Ramos (cell line): ENCODE measurements at regions not wholly inside any gene's neighbourhood (a gene's known extent, or its start where the extent isn't known, plus 50 kb on each side); places are given as distances from the start of the nearest gene placed in this dataset.

Source experiments
- in situ Hi-C: fragments of 300-500 bp; cut with MboI; formaldehyde crosslinking; loops from one replicate; pipeline ENCODE4 v1.14.3; 2022; ENCODE audit warnings: low sequenced_read_pairs; ENCODE audit not compliant: unreplicated experiment

- in situ Hi-C loops, result no loop called here
Observed at GRCh38 chr20:22977047-22977785, 57.9 kb upstream of the SSTR4 start.

GRCh38 chr20:22984008-22984407 lies 51.1 kb upstream of the SSTR4 start:
- in situ Hi-C loops, result no loop called here

- in situ Hi-C loops, result no loop called here
Observed at GRCh38 chr20:22984606-22985005, 50.5 kb upstream of the SSTR4 start.

GRCh38 chr20:22985239-22985778 lies 49.8 kb upstream of the SSTR4 start:
- in situ Hi-C loops, result no loop called here
